MCF 10A (cell line): ENCODE measurements at regions not wholly inside any gene's neighbourhood (a gene's known extent, or its start where the extent isn't known, plus 50 kb on each side); places are given as distances from the start of the nearest gene placed in this dataset.

Source experiments
- BruUV-seq: library from RNA; stranded (reverse); fragments of 400-500 nt; replicated peaks from 2 replicates; lab custom pipeline; 2021; lab: Mats Ljungman, UMichigan
- CTCF ChIA-PET: fragments of 300-600 bp; sonication (Branson Sonifier 250); formaldehyde crosslinking; extraction: SDS; loops from one replicate; lab custom pipeline; 2021; ENCODE audit warnings: antibody characterized with exemption, inconsistent platforms; lab: Yijun Ruan, JAX
- POLR2A ChIA-PET: fragments of 300-600, 350-650 bp; sonication (Branson Sonifier 250); formaldehyde crosslinking; extraction: SDS; loops from one replicate; lab custom pipeline; 2020; ENCODE audit warnings: antibody characterized with exemption, inconsistent platforms; lab: Yijun Ruan, JAX
- DNase-seq: peaks from one replicate; pipeline ENCODE4 v3.0.0-alpha.2; 2018; ENCODE audit not compliant: unreplicated experiment
- H3K27ac Mint-ChIP-seq: one replicate; pipeline ENCODE4 v1.8.0; 2022; ENCODE audit warnings: mild to moderate bottlenecking, low read depth, mixed read lengths; ENCODE audit not compliant: unreplicated experiment
- H3K27me3 Mint-ChIP-seq: one replicate; pipeline ENCODE4 v1.8.0; 2022; ENCODE audit warnings: mixed read lengths; ENCODE audit not compliant: insufficient read depth, unreplicated experiment
- H3K36me3 Mint-ChIP-seq: one replicate; pipeline ENCODE4 v1.8.0; 2022; ENCODE audit warnings: mild to moderate bottlenecking, moderate library complexity, mixed read lengths; ENCODE audit not compliant: insufficient read depth, unreplicated experiment
- H3K4me1 Mint-ChIP-seq: one replicate; pipeline ENCODE4 v1.8.0; 2022; ENCODE audit warnings: mixed read lengths; ENCODE audit not compliant: insufficient read depth, unreplicated experiment
- H3K4me3 Mint-ChIP-seq: one replicate; pipeline ENCODE4 v1.8.0; 2022; ENCODE audit warnings: mild to moderate bottlenecking, moderate library complexity, mixed read lengths; ENCODE audit not compliant: unreplicated experiment
- H3K9me3 Mint-ChIP-seq: one replicate; pipeline ENCODE4 v1.8.0; 2022; ENCODE audit warnings: mixed read lengths; ENCODE audit not compliant: unreplicated experiment
- intact Hi-C: fragments of 100-400 bp; cut with micrococcal nuclease; formaldehyde crosslinking; loops from 2 replicates; pipeline ENCODE4 v1.14.1; 2022
- TF ChIP-seq, protein P1 (sequence below): fragments of 200-600 bp; IDR thresholded peaks from one replicate; pipeline ENCODE4 v1.8.0; 2022; ENCODE audit warnings: antibody characterized with exemption, mild to moderate bottlenecking; ENCODE audit not compliant: unreplicated experiment

DNA sequence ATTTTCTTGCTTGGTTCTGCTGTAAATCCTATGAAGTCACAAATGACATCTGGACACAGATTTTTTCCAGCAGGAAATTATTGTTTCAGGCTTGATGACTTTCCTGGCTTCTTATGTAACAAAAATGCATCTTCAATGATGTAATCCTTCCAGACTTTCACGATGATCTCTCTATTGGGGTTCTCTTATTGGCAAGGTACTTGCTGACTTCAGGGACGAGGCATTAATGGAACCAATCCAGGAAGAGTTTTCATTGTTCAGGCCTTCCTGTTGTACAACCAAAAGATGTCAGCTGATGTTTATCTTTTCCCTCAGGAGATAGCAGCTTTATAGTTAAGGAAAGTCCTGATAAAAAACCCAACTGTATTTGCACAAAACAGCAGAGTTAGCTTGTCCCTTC lies 118.5 kb upstream of the MMS22L start:
- Mint-ChIP-seq H3K27me3 (peaks cover 24% of the 10 kb centered on the region), H3K4me1 (no peaks in the 10 kb centered on the region), H3K4me3 (no peak overlapping the region), H3K36me3 (no peaks in the 10 kb centered on the region), H3K9me3 (no peaks in the 10 kb centered on the region), H3K27ac (no peak overlapping the region)
- BruUV-seq = no TSS peak
- intact Hi-C loops = no loop called here
- no peak for DNase-seq
- TF ChIP-seq, protein P1, sequence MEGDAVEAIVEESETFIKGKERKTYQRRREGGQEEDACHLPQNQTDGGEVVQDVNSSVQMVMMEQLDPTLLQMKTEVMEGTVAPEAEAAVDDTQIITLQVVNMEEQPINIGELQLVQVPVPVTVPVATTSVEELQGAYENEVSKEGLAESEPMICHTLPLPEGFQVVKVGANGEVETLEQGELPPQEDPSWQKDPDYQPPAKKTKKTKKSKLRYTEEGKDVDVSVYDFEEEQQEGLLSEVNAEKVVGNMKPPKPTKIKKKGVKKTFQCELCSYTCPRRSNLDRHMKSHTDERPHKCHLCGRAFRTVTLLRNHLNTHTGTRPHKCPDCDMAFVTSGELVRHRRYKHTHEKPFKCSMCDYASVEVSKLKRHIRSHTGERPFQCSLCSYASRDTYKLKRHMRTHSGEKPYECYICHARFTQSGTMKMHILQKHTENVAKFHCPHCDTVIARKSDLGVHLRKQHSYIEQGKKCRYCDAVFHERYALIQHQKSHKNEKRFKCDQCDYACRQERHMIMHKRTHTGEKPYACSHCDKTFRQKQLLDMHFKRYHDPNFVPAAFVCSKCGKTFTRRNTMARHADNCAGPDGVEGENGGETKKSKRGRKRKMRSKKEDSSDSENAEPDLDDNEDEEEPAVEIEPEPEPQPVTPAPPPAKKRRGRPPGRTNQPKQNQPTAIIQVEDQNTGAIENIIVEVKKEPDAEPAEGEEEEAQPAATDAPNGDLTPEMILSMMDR = no peak
- ChIA-PET POLR2A (no interaction called here), CTCF (no interaction called here)

DNA sequence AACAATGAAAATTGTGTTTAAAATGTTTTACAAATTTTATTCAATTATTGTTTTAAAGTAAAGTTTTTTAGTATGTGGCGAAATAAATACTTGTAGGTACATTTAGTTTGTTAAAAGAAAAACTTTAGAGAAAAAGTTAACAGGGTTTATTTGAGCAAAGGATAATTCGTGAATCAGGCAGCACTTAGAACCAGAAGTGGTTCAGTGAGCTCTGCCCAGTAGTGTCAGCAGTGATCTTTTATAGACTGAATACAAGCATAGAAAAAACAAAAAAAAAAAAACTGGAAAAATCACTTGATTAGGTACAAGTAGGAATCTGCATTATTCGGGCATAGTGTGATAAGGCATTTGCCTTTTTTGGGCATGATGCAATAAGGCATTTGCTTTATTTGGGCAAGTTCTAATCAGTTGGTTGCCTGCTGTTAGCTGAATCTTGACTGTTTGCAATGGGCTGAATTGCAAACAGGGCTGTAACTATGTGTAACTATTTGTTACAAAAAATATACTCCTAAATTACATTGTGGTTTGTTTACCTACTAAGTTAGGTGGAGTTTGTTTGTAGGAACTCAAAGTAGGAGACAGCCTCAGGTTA lies 122.9 kb upstream of the MMS22L start:
- POLR2A ChIA-PET = no interaction called here
- Mint-ChIP-seq H3K4me1 (no peaks in the 10 kb centered on the region), H3K36me3 (no peaks in the 10 kb centered on the region), H3K27ac (no peak overlapping the region), H3K9me3 (no peaks in the 10 kb centered on the region), H3K27me3 (peaks cover 19% of the 10 kb centered on the region), H3K4me3 (no peak overlapping the region)
- DNase-seq = no peak
- BruUV-seq = no TSS peak
- CTCF ChIA-PET = interaction anchor here (1.3 kb wide), 1 partner anchor 12 kb away, joined by 5 read pairs; no protein-coding TSS in a partner anchor
- TF ChIP-seq, protein P1 = no peak
- intact Hi-C loops = no loop called here

DNA sequence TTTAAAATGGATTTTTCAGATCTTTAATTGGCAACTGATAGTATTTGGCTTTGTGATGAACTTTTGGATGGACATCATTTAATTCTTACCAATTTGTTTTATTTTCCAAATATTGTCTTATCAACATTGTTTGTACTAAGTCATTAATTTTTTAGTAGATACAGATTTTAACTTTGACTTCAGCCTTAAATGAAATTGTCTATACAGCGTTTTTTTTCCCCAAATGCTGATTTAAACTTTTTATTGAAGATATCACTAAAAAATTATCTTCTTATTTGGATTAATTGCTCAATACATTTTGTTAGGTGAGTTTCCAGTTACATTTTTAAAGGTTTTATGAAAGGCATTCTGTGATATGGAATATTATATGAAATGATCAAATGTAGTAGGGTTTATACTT lies 123.6 kb upstream of the MMS22L start:
- H3K4me3 Mint-ChIP-seq = no peak overlapping the region
- TF ChIP-seq, protein P1 = no peak
- H3K4me1 Mint-ChIP-seq = no peaks in the 10 kb centered on the region
- DNase-seq = no peak
- H3K27ac Mint-ChIP-seq = no peak overlapping the region
- peaks cover 24% of the 10 kb centered on the region for H3K27me3 Mint-ChIP-seq
- no peaks in the 10 kb centered on the region for H3K9me3 Mint-ChIP-seq
- intact Hi-C loops = no loop called here
- no peaks in the 10 kb centered on the region for H3K36me3 Mint-ChIP-seq
- ChIA-PET CTCF (interaction anchor here (0.7 to 1.3 kb wide), 2 partner anchors 13 to 20 kb away, joined by 3 to 5 read pairs; no protein-coding TSS in a partner anchor), POLR2A (no interaction called here)
- BruUV-seq = no TSS peak

DNA sequence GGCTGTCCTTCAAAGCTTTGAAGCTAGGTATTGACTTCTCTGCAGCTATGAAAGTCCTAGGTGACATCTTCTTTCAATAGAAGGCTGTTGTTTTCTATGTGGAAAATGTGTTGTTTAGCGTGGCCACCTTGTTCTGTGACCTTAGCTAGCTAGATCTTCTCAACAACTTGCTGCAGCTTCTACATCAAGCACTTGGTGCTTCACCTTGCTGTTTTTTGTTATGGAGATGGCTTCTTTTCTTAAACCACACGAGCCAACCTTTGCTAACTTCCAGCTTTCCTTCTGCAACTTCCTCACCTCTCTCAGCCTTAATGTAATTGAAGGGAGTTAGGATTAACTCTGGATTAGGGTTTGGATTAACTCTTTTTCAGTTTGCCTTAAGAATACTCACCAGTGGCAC lies 128.6 kb upstream of the MMS22L start:
- H3K36me3 Mint-ChIP-seq = no peaks in the 10 kb centered on the region
- ChIA-PET CTCF (interaction anchor here (0.5 to 1.9 kb wide), 5 partner anchors 13 to 513 kb away, joined by 3 to 8 read pairs (median 3); no protein-coding TSS in a partner anchor), POLR2A (no interaction called here)
- H3K9me3 Mint-ChIP-seq = no peaks in the 10 kb centered on the region
- intact Hi-C loops = no loop called here
- no peaks in the 10 kb centered on the region for H3K4me1 Mint-ChIP-seq
- no peak overlapping the region for H3K27ac Mint-ChIP-seq
- H3K4me3 Mint-ChIP-seq = no peak overlapping the region
- TF ChIP-seq, protein P1 = no peak
- no peak for DNase-seq
- peaks cover 24% of the 10 kb centered on the region for H3K27me3 Mint-ChIP-seq
- BruUV-seq = no TSS peak
